Caki2 (cell line): ENCODE measurements at regions not wholly inside any gene's neighbourhood (a gene's known extent, or its start where the extent isn't known, plus 50 kb on each side); places are given as distances from the start of the nearest gene placed in this dataset.

ENCODE experiments used
- DNase-seq: peaks from one replicate; pipeline ENCODE4 v3.0.0-alpha.2; 2015; ENCODE audit warnings: low read depth
- in situ Hi-C: cut with HindIII; loops from 2 replicates; pipeline ENCODE4 v1.10.0; 2016; ENCODE audit warnings: low sequenced_read_pairs, low pct_unique_long_range_greater_than_20kb, mixed read lengths

- in situ Hi-C loops = no loop called here
Observed at GRCh38 chrX:100512471-100512870, 72.3 kb upstream of the TNMD start.

DNA sequence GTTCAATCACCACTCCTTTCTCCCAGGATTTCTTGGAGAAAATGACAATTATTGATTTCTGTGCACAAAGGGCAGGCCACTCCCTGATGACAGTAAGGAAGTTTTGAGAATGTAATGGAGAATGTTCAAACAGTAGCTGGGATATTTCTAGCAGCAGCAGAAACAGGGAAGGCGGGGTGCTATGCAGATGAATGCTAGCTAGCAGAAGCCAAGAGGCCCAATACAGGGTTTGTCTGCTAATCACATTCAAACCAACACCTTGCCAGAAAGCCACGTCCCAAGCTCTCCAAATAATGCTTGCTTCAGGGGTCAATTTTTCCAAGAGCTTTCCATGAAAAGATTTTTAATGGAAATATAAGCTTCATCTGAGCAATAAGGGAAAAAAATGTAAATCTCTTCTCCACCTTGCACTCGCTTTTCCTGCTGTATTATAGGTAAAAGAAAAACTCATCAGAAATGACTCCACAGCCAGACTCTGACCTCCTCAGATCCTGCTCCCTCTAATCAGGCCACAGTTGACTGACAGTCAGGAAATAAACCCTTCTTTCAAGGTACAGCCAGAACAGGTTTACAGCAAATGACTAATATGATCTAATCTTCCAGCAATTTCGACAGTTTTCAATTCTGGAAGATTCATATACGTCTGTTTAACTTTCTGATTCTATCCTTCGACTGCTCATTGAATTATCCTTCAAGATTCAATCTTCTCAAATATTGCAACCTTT is 84.7 kb upstream of the PCDH19 start:
- in situ Hi-C loops = no loop called here
- DNase-seq = no peak

More at GRCh38 chrX:100512471-100512870, 72.3 kb upstream of the TNMD start:
- DNase-seq = peak; percentile 1

DNA sequence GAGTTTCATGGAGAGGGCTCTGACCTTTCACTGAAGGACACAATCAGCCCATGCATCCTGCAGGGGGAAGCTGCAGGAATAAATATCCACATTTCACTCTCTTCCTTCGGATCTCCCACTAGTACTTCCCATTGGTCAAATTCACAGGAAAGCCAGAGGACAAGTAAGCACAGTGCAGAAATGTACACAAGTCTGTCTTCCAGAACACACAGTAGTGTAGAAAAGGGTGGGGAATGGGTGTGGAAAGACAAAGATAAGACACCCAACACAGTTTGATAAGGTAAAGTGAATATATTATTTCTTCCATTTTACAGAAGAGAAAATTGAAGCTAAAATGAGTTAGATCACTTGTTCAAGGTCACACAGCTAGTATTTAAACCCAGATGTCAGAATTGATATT is 81.1 kb upstream of the PCDH19 start:
- no peak for DNase-seq
- in situ Hi-C loops = no loop called here

- in situ Hi-C loops = no loop called here
- no peak for DNase-seq
Observed at GRCh38 chrX:100487795-100488194, 77.7 kb upstream of the PCDH19 start.

- in situ Hi-C loops = no loop called here
- DNase-seq = no peak
Observed at GRCh38 chrX:100484971-100485370, 74.9 kb upstream of the PCDH19 start.

- no peak for DNase-seq
Observed at GRCh38 chrX:100479329-100479728, 69.3 kb upstream of the PCDH19 start.

GRCh38 chrX:100478714-100479306 is 68.7 kb upstream of the PCDH19 start:
- no peak for DNase-seq
- in situ Hi-C loops = no loop called here

More at GRCh38 chrX:100479329-100479728, 69.3 kb upstream of the PCDH19 start:
- in situ Hi-C loops = no loop called here

DNA sequence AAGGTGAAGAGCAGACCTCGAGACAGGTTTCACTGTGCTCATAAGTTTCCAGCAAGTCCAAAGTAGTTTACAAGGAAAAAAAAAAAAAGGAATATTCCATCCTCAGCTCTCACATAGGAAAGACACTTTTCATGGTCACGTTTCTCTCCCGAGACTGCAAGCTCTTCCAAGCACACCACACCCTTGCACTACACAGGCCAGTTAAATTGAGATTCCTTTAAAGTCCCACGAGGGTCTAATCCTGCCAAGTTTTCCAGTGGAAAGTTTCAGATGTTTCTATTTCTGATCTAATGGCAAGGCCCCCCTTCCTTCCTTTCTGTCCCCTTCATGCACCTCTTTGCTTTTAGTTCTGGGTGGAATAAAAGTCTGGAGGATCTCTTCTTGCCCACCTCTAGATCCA is 67.9 kb upstream of the PCDH19 start:
- in situ Hi-C loops = no loop called here
- no peak for DNase-seq

- DNase-seq = no peak
- in situ Hi-C loops = no loop called here
Observed at GRCh38 chrX:100477467-100477866, 67.4 kb upstream of the PCDH19 start.
